H1 (cell line): ENCODE measurements at regions not wholly inside any gene's neighbourhood (a gene's known extent, or its start where the extent isn't known, plus 50 kb on each side); places are given as distances from the start of the nearest gene placed in this dataset.

Experiments used
- GABPA ChIP-seq: IDR thresholded peaks from 2 replicates; pipeline ENCODE4 v1.6.1; 2011; ENCODE audit warnings: mild to moderate bottlenecking, low read length, moderate library complexity, borderline replicate concordance; ENCODE audit not compliant: insufficient read depth
- JUND ChIP-seq: IDR thresholded peaks from 2 replicates; pipeline ENCODE4 v1.6.1; 2011; ENCODE audit warnings: mild to moderate bottlenecking, improper control_type of control experiment, low read length
- PHF8 ChIP-seq: fragments of 200-600 bp; sonication (generic); conservative IDR thresholded peaks from 2 replicates; pipeline ENCODE4 v1.7.1; 2012; ENCODE audit warnings: low read depth, mild to moderate bottlenecking, inconsistent platforms, low read length, moderate library complexity
- USF2 ChIP-seq: IDR thresholded peaks from 2 replicates; pipeline ENCODE4 v1.6.1; 2011; ENCODE audit warnings: low read length, improper control_type of control experiment

GRCh38 chr11:23873406-23873805 lies 623.4 kb upstream of the LUZP2 start (continued):
- no peak for TF ChIP-seq GABPA
- no peak for TF ChIP-seq PHF8
- no peak for TF ChIP-seq USF2
- no peak for TF ChIP-seq JUND
